Fibroblast of pulmonary artery (primary cell): ENCODE measurements at regions not wholly inside any gene's neighbourhood (a gene's known extent, or its start where the extent isn't known, plus 50 kb on each side); places are given as distances from the start of the nearest gene placed in this dataset.

Experiments
- DNase-seq: peaks from one replicate; pipeline ENCODE4 v3.0.0-alpha.2; 2010; ENCODE audit warnings: low read depth
- H3K4me3 ChIP-seq: replicated peaks from 2 replicates; pipeline ENCODE4 v1.5.1; 2011; ENCODE audit warnings: low read depth, mild to moderate bottlenecking, control low read depth, low read length, moderate library complexity
- TF ChIP-seq, protein P1 (sequence below): IDR thresholded peaks from 2 replicates; pipeline ENCODE4 v1.5.1; 2011; ENCODE audit warnings: mild to moderate bottlenecking, control low read depth, low read length, inconsistent platforms; ENCODE audit errors: missing control alignments

GRCh38 chr6:11370191-11371018 is 137.9 kb upstream of the NEDD9 start:
- TF ChIP-seq, protein P1, sequence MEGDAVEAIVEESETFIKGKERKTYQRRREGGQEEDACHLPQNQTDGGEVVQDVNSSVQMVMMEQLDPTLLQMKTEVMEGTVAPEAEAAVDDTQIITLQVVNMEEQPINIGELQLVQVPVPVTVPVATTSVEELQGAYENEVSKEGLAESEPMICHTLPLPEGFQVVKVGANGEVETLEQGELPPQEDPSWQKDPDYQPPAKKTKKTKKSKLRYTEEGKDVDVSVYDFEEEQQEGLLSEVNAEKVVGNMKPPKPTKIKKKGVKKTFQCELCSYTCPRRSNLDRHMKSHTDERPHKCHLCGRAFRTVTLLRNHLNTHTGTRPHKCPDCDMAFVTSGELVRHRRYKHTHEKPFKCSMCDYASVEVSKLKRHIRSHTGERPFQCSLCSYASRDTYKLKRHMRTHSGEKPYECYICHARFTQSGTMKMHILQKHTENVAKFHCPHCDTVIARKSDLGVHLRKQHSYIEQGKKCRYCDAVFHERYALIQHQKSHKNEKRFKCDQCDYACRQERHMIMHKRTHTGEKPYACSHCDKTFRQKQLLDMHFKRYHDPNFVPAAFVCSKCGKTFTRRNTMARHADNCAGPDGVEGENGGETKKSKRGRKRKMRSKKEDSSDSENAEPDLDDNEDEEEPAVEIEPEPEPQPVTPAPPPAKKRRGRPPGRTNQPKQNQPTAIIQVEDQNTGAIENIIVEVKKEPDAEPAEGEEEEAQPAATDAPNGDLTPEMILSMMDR, result no peak
- DNase-seq, result peak; percentile 62
- H3K4me3 ChIP-seq, result no peak overlapping the region

- TF ChIP-seq, protein P1, result no peak
- DNase-seq, result no peak
Observed at GRCh38 chr6:11368760-11369159, 136.3 kb upstream of the NEDD9 start.

DNA sequence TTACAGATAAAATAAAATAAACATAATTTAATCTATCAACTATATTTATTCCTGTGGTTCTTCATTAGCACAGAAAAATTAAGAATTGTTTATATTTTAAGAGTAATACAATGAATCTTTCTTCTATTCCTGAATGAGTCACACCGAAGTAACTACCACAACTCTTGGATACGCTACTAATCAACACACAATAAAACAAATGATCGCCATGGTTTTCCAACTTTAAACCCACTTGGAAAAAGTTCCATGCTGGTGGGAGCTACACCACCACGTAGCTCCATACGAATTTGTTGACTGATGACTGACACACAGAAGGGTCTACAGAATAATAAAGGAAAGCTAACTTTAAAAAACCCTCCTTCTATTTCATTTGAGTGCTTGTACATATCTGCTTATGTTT is 135.8 kb upstream of the NEDD9 start:
- H3K4me3 ChIP-seq, result no peak overlapping the region
- TF ChIP-seq, protein P1, result no peak
- no peak for DNase-seq

More at GRCh38 chr6:11368760-11369159, 136.3 kb upstream of the NEDD9 start:
- no peak overlapping the region for H3K4me3 ChIP-seq

GRCh38 chr6:11367638-11368199 is 135.3 kb upstream of the NEDD9 start:
- no peak overlapping the region for H3K4me3 ChIP-seq
- TF ChIP-seq, protein P1, result no peak
- no peak for DNase-seq

GRCh38 chr6:11366934-11367637 is 134.6 kb upstream of the NEDD9 start:
- no peak overlapping the region for H3K4me3 ChIP-seq
- TF ChIP-seq, protein P1, result no peak
- peak; percentile 64 for DNase-seq

DNA sequence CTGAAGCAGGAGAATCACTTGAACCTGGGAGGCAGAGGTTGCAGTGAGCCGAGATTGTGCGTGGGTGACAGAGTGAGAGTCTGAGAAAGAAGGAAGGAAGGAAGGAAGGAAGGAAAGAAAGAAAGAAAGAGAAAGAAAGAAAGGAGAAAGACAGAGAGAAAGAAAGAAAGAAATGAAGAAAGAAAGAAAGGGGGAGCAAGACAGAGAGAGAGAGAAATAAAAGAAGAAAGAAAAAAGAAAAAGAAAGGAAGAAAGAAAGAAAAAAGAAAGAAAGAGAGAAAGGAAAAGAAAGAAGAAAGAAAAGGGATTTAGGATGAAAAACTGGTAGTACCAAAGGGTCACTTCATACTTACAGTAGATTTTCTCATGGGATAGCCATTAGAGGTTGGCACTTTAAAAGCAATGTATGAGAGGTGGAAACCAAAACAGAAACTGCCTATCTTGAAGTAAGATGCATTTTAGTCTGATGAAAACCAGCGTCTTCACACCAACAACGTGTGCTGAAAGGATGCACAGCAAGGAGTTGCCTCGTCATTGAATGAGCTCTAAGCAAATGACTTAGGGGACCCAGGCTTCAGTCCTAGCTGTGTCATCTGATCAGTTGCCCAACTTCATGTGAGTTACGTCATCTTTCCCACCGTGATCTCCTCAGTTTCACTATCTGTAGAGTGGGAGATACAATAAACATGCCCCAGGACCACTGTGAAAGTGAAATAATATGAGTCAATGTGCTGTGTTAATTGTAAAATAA is 133.9 kb upstream of the NEDD9 start:
- TF ChIP-seq, protein P1, result no peak
- DNase-seq, result no peak

More for the DNA sequence above, 133.9 kb upstream of the NEDD9 start:
- H3K4me3 ChIP-seq, result no peak overlapping the region
